ENCODE measurements at regions not wholly inside any gene's neighbourhood (a gene's known extent, or its start where the extent isn't known, plus 50 kb on each side); places are given as distances from the start of the nearest gene placed in this dataset.

GRCh38 chr14:106287506-106287905 is 761.1 kb downstream of the TMEM121 start:
- no peak overlapping the region for H3K4me2 ChIP-seq (ENCODE audit: insufficient read depth in 1 of 2, low read depth in 2 of 2, low read length in 2 of 2)
- DNase-seq (ENCODE audit: low read depth in 1 of 2, low spot score in 2 of 2): no peak
- H3K9me3 ChIP-seq (ENCODE audit: insufficient read depth in 2 of 2, low read depth in 1 of 2, low read length in 1 of 2): peaks cover 41 to 72% of the 10 kb centered on the region in 2 experiments
- ChIA-PET CTCF (ENCODE audit: partially characterized antibody) (interaction anchor here (1.0 kb wide), 1 partner anchor 9 kb away, joined by 3 read pairs; no protein-coding TSS in a partner anchor), POLR2A (ENCODE audit: partially characterized antibody) (no interaction called here)
- H2AFZ ChIP-seq (ENCODE audit: low read length): no peak overlapping the region
- no peak overlapping the region for H3K18ac ChIP-seq (ENCODE audit: extremely low read depth, low read length)
- H3K27ac ChIP-seq (ENCODE audit: low read depth, low read length): no peak overlapping the region
- WGBS, 2 experiments (ENCODE audit: extremely low coverage in 1 of 2, insufficient coverage in 1 of 2, insufficient read length in 1 of 2, insufficient replicate concordance in 2 of 2, low coverage in 1 of 2, low lambda C conversion rate in 2 of 2, missing lambda C conversion rate in 1 of 2): 94% methylated on average over 24 of the region's 29 CpGs; no CpG with 5 or more reads in 1 of the 2 experiments
- no peak overlapping the region for H3K23ac ChIP-seq (ENCODE audit: insufficient read length)
- H2AK5ac ChIP-seq (ENCODE audit: low read depth, low read length): no peak overlapping the region
- peaks cover 0 to 2% (median 0%) of the 10 kb centered on the region in 4 experiments; a peak in 1 of 8 replicates for H3K36me3 ChIP-seq (ENCODE audit: control insufficient read depth in 2 of 4, insufficient read depth in 4 of 4, low read length in 3 of 4)
- no peak overlapping the region for H3K9ac ChIP-seq (replicated peaks in 1 of 4; ENCODE audit: extremely low read depth in 1 of 4, low read depth in 3 of 4, low read length in 3 of 4)
- H2BK5ac ChIP-seq (ENCODE audit: low read depth, low read length): no peak overlapping the region
- H3K4me1 ChIP-seq (replicated peaks in 1 of 4; ENCODE audit: control insufficient read depth in 3 of 4, insufficient read depth in 4 of 4, low read length in 3 of 4): no peaks in the 10 kb centered on the region
- no peak overlapping the region for H3K14ac ChIP-seq (ENCODE audit: insufficient read length)
- H4K20me1 ChIP-seq (replicated peaks in 1 of 2; ENCODE audit: control insufficient read depth in 1 of 2, insufficient read depth in 2 of 2, low read length in 2 of 2): no peaks in the 10 kb centered on the region
- H2BK15ac ChIP-seq (ENCODE audit: low read length): no peak overlapping the region
- no peak overlapping the region for H3K4me3 ChIP-seq (ENCODE audit: extremely low read depth in 1 of 4, insufficient read depth in 2 of 4, low read depth in 3 of 4, low read length in 4 of 4)
- no peak overlapping the region for H4K91ac ChIP-seq (replicated peaks; ENCODE audit: insufficient read length, low read length)
- H3K23me2 ChIP-seq (ENCODE audit: low read depth, low read length): no peaks in the 10 kb centered on the region
- H4K5ac ChIP-seq (ENCODE audit: insufficient read length, low read depth, low read length): no peak overlapping the region
- no peaks in the 10 kb centered on the region for H3K27me3 ChIP-seq (replicated peaks in 1 of 4; ENCODE audit: control insufficient read depth in 3 of 4, extremely low read depth in 1 of 4, insufficient read depth in 3 of 4, low read length in 3 of 4)
- no peak overlapping the region for H3K56ac ChIP-seq (replicated peaks; ENCODE audit: insufficient read length, low read depth, low read length)
- H3K4ac ChIP-seq (replicated peaks; ENCODE audit: insufficient read length, low read depth, low read length): no peak overlapping the region
- no peak overlapping the region for H2BK12ac ChIP-seq (ENCODE audit: low read depth, low read length)
- no peak overlapping the region for H4K8ac ChIP-seq (ENCODE audit: extremely low read depth, insufficient read depth, low read length)
- no peak for FAIRE-seq
- H3K79me2 ChIP-seq (ENCODE audit: control insufficient read depth in 1 of 2, insufficient read depth in 2 of 2, low read length in 2 of 2): no peaks in the 10 kb centered on the region
- no peaks in the 10 kb centered on the region for H3K79me1 ChIP-seq (ENCODE audit: low read depth, low read length)
- H2BK20ac ChIP-seq (ENCODE audit: low read length): no peak overlapping the region
- no peak overlapping the region for H2BK120ac ChIP-seq (replicated peaks; ENCODE audit: low read depth, low read length)
- TF ChIP-seq CBX5 (IDR thresholded peaks at IDR 0.05; ENCODE audit: low read depth, low read length): no peak
- no peak for TF ChIP-seq HDAC2 (IDR thresholded peaks at IDR 0.05; ENCODE audit: borderline replicate concordance in 1 of 2, low read depth in 2 of 2, low read length in 2 of 2)
- TF ChIP-seq SUZ12 (IDR thresholded peaks at IDR 0.05; ENCODE audit: low read length): no peak
- TF ChIP-seq ATF2 (IDR thresholded peaks at IDR 0.05; ENCODE audit: low read length): no peak
- no peak for TF ChIP-seq JUN (IDR thresholded peaks at IDR 0.05; ENCODE audit: low read depth, low read length)
- TF ChIP-seq SRF (IDR thresholded peaks at IDR 0.05; ENCODE audit: low read depth, low read length): no peak
- no peak for TF ChIP-seq CTCF (IDR thresholded peaks at IDR 0.05; ENCODE audit: control extremely low read depth in 1 of 3, insufficient read depth in 1 of 3, low read depth in 1 of 3, low read length in 3 of 3)
- TF ChIP-seq POLR2AphosphoS5 (IDR thresholded peaks at IDR 0.05; ENCODE audit: low read depth, low read length): no peak
- no peak for TF ChIP-seq PHF8 (conservative IDR thresholded peaks at IDR 0.05; ENCODE audit: low read depth, low read length)
- TF ChIP-seq MAFK (IDR thresholded peaks at IDR 0.05; ENCODE audit: low read depth, low read length): no peak

Data from H1 (cell line).